ENCODE measurements at regions not wholly inside any gene's neighbourhood (a gene's known extent, or its start where the extent isn't known, plus 50 kb on each side); places are given as distances from the start of the nearest gene placed in this dataset.

DNA sequence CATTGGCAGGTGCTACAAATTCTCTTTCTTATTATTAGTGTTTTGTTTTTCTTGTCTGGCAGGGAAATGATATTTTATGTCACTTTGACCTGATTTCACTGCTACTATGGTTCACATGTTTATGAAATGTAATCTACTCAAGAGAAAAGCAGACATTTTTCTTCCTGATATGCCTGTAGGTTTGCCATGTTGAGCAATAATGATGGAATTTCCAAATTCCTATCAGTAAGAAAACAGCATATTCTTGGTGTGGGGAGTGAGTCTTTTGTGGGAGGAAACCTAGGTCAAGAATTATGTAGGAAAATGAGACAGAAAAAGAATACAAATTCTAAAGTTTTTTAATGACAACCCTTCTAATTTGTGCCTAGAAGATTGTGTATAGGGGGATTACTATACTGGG is 356.4 kb downstream of the SLC4A3 start:
- no peak overlapping the region for H3K4me3 ChIP-seq (ENCODE audit: low read depth, low read length)
- no peak for TF ChIP-seq CTCF (IDR thresholded peaks at IDR 0.05; ENCODE audit: low read depth, low read length, missing control alignments)
- DNase-seq (ENCODE audit: low read depth) = no peak

DNA sequence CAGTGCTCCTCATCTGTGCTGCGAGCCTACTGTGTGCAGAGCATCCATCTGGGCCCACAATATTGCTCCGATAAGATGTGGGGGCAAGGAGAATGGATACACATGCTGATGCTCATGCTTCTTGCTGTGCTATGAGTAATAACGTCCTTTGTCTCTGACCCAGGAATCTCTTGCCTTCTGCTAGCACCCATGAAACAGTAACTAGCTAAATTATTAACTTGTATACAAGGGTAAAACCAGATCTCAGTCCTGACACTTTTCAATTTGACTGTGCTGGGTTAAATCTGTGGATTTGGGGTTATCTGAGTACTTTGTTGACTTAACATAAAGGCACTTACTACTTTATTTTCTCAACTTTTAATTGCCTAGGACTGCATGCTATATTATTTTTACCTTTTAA is 357.6 kb downstream of the SLC4A3 start:
- no peak overlapping the region for H3K4me3 ChIP-seq (ENCODE audit: low read depth, low read length)
- no peak for DNase-seq (ENCODE audit: low read depth)
- TF ChIP-seq CTCF (IDR thresholded peaks at IDR 0.05; ENCODE audit: low read depth, low read length, missing control alignments) = no peak

DNA sequence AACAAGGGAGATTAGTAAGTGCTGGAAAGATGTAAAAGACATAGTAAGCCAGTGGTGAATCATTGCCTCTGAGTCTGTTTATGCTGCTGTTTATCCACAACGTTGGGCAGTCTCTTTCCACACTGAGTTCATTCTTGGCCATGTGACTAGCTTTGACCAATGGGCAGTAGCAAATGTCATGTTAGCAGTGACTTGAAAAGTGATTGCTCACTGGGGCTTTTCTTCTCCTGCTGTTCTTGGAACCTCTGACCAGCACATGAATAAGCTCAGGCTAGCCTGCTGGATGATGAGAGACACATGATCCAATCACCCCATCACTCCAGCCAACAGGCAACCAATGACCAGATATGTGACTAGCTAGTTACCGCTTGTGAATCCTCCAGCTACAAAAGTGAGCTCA is 360.4 kb downstream of the SLC4A3 start:
- no peak overlapping the region for H3K4me3 ChIP-seq (ENCODE audit: low read depth, low read length)
- no peak for TF ChIP-seq CTCF (IDR thresholded peaks at IDR 0.05; ENCODE audit: low read depth, low read length, missing control alignments)
- no peak for DNase-seq (ENCODE audit: low read depth)

- DNase-seq (ENCODE audit: low read depth) = no peak
- no peak overlapping the region for H3K4me3 ChIP-seq (ENCODE audit: low read depth, low read length)
- no peak for TF ChIP-seq CTCF (IDR thresholded peaks at IDR 0.05; ENCODE audit: low read depth, low read length, missing control alignments)
Observed at GRCh38 chr2:219989744-219990143, 362.3 kb downstream of the SLC4A3 start.

DNA sequence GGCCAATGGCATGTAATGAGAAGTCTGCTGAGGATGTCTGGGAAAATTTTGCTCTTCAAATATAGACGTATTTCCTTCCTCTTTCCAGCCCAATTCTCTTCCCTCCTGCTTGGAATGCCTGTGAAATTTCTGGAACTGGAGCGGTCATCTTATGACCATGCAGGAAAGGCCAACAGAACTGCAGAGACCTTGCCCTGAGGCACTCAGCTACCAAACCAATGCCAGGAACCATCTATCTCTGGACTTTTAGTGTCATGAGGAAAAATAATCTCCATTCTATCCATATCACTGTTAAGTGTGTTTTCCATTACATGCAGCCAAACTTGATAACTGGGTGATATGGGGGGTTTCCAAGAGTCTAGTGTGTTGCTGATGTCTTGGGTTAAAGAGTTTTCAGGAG is 363.7 kb downstream of the SLC4A3 start:
- no peak for TF ChIP-seq CTCF (IDR thresholded peaks at IDR 0.05; ENCODE audit: low read depth, low read length, missing control alignments)
- no peak for DNase-seq (ENCODE audit: low read depth)

GRCh38 chr2:219995399-219995798 is 368.0 kb downstream of the SLC4A3 start:
- DNase-seq (ENCODE audit: low read depth) = no peak
- TF ChIP-seq CTCF (IDR thresholded peaks at IDR 0.05; ENCODE audit: low read depth, low read length, missing control alignments) = no peak
- no peak overlapping the region for H3K4me3 ChIP-seq (ENCODE audit: low read depth, low read length)

More for the DNA sequence above, 363.7 kb downstream of the SLC4A3 start:
- no peak overlapping the region for H3K4me3 ChIP-seq (ENCODE audit: low read depth, low read length)

DNA sequence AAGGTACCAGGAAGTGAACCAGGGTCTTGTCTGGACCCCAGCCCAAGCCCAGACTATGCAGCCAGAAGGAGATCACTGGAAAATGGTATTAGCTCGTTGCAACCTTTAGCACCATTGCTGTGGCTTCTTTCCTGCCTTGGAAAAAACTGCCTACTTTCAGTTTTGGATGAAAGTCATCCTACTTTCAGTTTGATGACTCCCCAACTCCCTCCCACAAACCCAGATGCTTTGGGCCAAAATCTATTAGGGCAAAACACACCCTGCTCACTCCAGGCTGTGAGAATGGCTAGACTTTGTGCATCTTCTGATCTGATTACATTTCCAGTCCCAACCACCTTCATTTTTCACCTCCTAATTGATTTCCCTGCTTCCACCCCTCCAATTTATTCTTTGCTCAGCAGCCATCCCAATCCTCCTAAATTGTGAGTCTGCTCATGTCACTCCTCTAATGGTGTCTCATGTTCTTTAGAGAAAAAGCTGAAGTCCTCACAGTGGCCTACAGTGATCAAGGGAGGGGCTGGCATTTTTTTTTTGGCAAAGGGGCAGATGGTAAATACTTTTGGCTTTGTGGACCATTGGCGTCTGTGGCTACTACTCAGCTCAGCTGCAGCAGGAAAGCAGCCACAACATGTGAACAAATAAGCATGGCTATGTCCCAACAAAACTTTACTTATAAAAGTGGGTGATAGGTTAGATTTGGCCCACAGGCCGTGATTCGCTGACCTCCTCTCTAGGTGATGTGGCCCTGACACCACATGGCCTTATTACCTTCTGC is 368.7 kb downstream of the SLC4A3 start:
- no peak for DNase-seq (ENCODE audit: low read depth)
- H3K4me3 ChIP-seq (ENCODE audit: low read depth, low read length) = no peak overlapping the region
- TF ChIP-seq CTCF (IDR thresholded peaks at IDR 0.05; ENCODE audit: low read depth, low read length, missing control alignments) = no peak
